ENCODE measurements at regions not wholly inside any gene's neighbourhood (a gene's known extent, or its start where the extent isn't known, plus 50 kb on each side); places are given as distances from the start of the nearest gene placed in this dataset.
"Not testable (repeated sequence)": the region's sequence is repeated elsewhere in the genome, so short reads cannot be mapped to it uniquely, and the experiment has no call there.

DNA sequence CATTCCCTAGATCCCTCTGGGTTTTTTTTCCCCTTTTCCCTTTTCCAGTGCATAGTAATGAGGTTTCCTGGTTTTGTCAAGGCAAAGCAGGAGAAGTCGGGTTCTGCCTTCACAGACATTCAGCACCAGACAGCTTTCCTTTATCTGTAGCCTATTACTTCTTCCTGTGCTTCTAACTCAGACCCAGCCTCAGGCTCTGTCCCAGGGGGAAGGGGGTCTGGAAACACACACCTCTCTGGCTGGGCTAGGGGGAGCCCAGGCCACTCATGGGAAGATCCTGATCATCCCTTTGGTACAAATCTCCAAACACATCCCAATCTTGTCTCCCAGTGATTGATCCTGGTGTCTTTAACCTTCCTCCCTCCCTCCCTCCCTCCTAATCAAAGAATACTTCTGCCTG is 656.4 kb downstream of the LMO4 start:
- no peaks in the 10 kb centered on the region for H3K79me2 ChIP-seq (ENCODE audit: insufficient read depth, low read length)
- 0 out of 2 replicates have a peak, but pooled peaks cover 4% of the 10 kb centered on the region for H3K27me3 ChIP-seq (ENCODE audit: insufficient read depth, low read length)
- no peak overlapping the region for H3K4me2 ChIP-seq (ENCODE audit: low read length)
- no peak overlapping the region for H3K9ac ChIP-seq (ENCODE audit: low read length)
- TF ChIP-seq EZH2 (IDR thresholded peaks at IDR 0.05; ENCODE audit: borderline replicate concordance, low read length), result no peak
- no peaks in the 10 kb centered on the region for H3F3A ChIP-seq (ENCODE audit: insufficient read depth, low read length)
- H4K20me1 ChIP-seq (ENCODE audit: insufficient read depth, low read length), result no peaks in the 10 kb centered on the region
- H3K4me1 ChIP-seq (ENCODE audit: insufficient read depth, low read length, severe bottlenecking), result no peaks in the 10 kb centered on the region
- H3K9me3 ChIP-seq (ENCODE audit: low read length), result no peaks in the 10 kb centered on the region
- H3K4me3 ChIP-seq (ENCODE audit: low read depth, low read length, poor library complexity, severe bottlenecking), result no peak overlapping the region
- no peak overlapping the region for H2AFZ ChIP-seq (ENCODE audit: low read length)
- H3K27ac ChIP-seq (ENCODE audit: low read depth, low read length, poor library complexity, severe bottlenecking), result no peak overlapping the region
- H3K36me3 ChIP-seq (ENCODE audit: insufficient read depth, low read length), result no peaks in the 10 kb centered on the region
- no peaks in the 10 kb centered on the region for H3K9me2 ChIP-seq (ENCODE audit: low read depth, low read length)

GRCh38 chr1:87986130-87986866 is 657.6 kb downstream of the LMO4 start:
- no peaks in the 10 kb centered on the region for H3K4me1 ChIP-seq (ENCODE audit: insufficient read depth, low read length, severe bottlenecking)
- no peak for TF ChIP-seq EZH2 (IDR thresholded peaks at IDR 0.05; ENCODE audit: borderline replicate concordance, low read length)
- TF ChIP-seq, protein P1, sequence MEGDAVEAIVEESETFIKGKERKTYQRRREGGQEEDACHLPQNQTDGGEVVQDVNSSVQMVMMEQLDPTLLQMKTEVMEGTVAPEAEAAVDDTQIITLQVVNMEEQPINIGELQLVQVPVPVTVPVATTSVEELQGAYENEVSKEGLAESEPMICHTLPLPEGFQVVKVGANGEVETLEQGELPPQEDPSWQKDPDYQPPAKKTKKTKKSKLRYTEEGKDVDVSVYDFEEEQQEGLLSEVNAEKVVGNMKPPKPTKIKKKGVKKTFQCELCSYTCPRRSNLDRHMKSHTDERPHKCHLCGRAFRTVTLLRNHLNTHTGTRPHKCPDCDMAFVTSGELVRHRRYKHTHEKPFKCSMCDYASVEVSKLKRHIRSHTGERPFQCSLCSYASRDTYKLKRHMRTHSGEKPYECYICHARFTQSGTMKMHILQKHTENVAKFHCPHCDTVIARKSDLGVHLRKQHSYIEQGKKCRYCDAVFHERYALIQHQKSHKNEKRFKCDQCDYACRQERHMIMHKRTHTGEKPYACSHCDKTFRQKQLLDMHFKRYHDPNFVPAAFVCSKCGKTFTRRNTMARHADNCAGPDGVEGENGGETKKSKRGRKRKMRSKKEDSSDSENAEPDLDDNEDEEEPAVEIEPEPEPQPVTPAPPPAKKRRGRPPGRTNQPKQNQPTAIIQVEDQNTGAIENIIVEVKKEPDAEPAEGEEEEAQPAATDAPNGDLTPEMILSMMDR (IDR thresholded peaks at IDR 0.05; ENCODE audit: low read length), result peak; percentile 34; the same call in 1 of the 2 replicates
- H3K9ac ChIP-seq (ENCODE audit: low read length), result no peak overlapping the region
- H3K79me2 ChIP-seq (ENCODE audit: insufficient read depth, low read length), result no peaks in the 10 kb centered on the region
- no peak overlapping the region for H2AFZ ChIP-seq (ENCODE audit: low read length)
- no peaks in the 10 kb centered on the region for H3K36me3 ChIP-seq (ENCODE audit: insufficient read depth, low read length)
- H3K4me2 ChIP-seq (ENCODE audit: low read length), result no peak overlapping the region
- no peaks in the 10 kb centered on the region for H4K20me1 ChIP-seq (ENCODE audit: insufficient read depth, low read length)
- H3F3A ChIP-seq (ENCODE audit: insufficient read depth, low read length), result no peaks in the 10 kb centered on the region
- 0 out of 2 replicates have a peak, but pooled peaks cover 3% of the 10 kb centered on the region for H3K27me3 ChIP-seq (ENCODE audit: insufficient read depth, low read length)
- H3K27ac ChIP-seq (ENCODE audit: low read depth, low read length, poor library complexity, severe bottlenecking), result no peak overlapping the region
- no peaks in the 10 kb centered on the region for H3K9me2 ChIP-seq (ENCODE audit: low read depth, low read length)
- no peak overlapping the region for H3K4me3 ChIP-seq (ENCODE audit: low read depth, low read length, poor library complexity, severe bottlenecking)
- no peaks in the 10 kb centered on the region for H3K9me3 ChIP-seq (ENCODE audit: low read length)

DNA sequence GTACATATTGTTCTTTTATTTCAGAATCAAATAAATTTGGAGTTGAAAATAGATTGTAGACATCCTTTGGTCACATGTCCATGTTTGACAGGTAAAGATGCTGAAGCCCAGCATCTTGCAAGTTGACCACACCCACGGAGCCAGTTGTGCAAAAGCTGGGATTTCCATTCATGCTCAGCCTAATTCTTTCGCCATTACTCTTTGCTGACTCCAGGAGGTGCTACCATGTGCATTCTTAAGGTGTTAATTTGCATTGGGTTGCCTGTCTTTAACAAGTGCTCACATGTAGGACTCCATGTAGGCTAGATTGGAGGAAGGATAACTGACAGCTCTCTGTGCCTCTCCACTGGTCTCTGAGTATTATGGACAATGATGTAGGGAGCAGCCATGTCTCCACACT is 660.7 kb downstream of the LMO4 start:
- Histone ChIP-seq H3F3A (ENCODE audit: insufficient read depth, low read length) (no peaks in the 10 kb centered on the region), H3K27ac (ENCODE audit: low read depth, low read length, poor library complexity, severe bottlenecking) (no peak overlapping the region), H3K9me2 (ENCODE audit: low read depth, low read length) (no peaks in the 10 kb centered on the region), H3K4me1 (ENCODE audit: insufficient read depth, low read length, severe bottlenecking) (no peaks in the 10 kb centered on the region), H3K9ac (ENCODE audit: low read length) (no peak overlapping the region), H3K9me3 (ENCODE audit: low read length) (no peaks in the 10 kb centered on the region), H3K4me3 (ENCODE audit: low read depth, low read length, poor library complexity, severe bottlenecking) (no peak overlapping the region), H3K27me3 (ENCODE audit: insufficient read depth, low read length) (no peaks in the 10 kb centered on the region), H3K4me2 (ENCODE audit: low read length) (no peak overlapping the region), H2AFZ (ENCODE audit: low read length) (no peak overlapping the region), H4K20me1 (ENCODE audit: insufficient read depth, low read length) (no peaks in the 10 kb centered on the region), H3K79me2 (ENCODE audit: insufficient read depth, low read length) (no peaks in the 10 kb centered on the region), H3K36me3 (ENCODE audit: insufficient read depth, low read length) (no peaks in the 10 kb centered on the region)
- TF ChIP-seq EZH2 (IDR thresholded peaks at IDR 0.05; ENCODE audit: borderline replicate concordance, low read length), result no peak
- TF ChIP-seq, protein P1 (IDR thresholded peaks at IDR 0.05; ENCODE audit: low read length), result no peak

DNA sequence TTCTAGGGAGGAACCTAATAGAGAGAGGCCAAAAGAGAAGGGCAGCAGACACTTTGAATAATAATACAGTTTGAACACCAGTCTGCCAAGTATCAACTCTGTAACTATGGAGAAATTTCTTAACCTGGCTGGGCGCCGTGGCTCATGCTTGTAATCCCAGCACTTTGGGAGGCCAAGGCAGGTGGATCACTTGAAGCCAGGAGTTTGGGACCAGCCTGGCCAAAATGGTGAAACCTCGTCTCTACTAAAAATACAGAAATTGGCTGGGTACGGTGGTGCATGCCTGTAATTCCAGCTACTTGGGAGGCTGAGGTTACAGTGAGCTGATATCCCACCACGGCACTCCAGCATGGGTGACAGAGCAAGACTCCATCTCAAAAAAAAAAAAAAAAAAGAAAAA is 663.9 kb downstream of the LMO4 start:
- not testable (repeated sequence) for H3K4me3 ChIP-seq (ENCODE audit: low read depth, low read length, poor library complexity, severe bottlenecking); H3K9ac ChIP-seq (ENCODE audit: low read length); H3K79me2 ChIP-seq (ENCODE audit: insufficient read depth, low read length)

More for the DNA sequence above, 663.9 kb downstream of the LMO4 start:
- H3K36me3 ChIP-seq (ENCODE audit: insufficient read depth, low read length); H3F3A ChIP-seq (ENCODE audit: insufficient read depth, low read length); H3K9me2 ChIP-seq (ENCODE audit: low read depth, low read length); H3K27ac ChIP-seq (ENCODE audit: low read depth, low read length, poor library complexity, severe bottlenecking); H3K4me1 ChIP-seq (ENCODE audit: insufficient read depth, low read length, severe bottlenecking); H4K20me1 ChIP-seq (ENCODE audit: insufficient read depth, low read length); H2AFZ ChIP-seq (ENCODE audit: low read length); H3K4me2 ChIP-seq (ENCODE audit: low read length); H3K27me3 ChIP-seq (ENCODE audit: insufficient read depth, low read length); H3K9me3 ChIP-seq (ENCODE audit: low read length): not testable (repeated sequence)

All from OCI-LY1 (cell line).